Retina (tissue), 1 donor: ENCODE measurements at regions not wholly inside any gene's neighbourhood (a gene's known extent, or its start where the extent isn't known, plus 50 kb on each side); places are given as distances from the start of the nearest gene placed in this dataset.
A peak's percentile ranks its signal among the peaks of the same experiment; 100 is the strongest.

ENCODE experiments used
- DNase-seq: peaks from one replicate; pipeline ENCODE4 v3.0.0-alpha.2; 2016

GRCh38 chr13:44156294-44156658, 217.3 kb upstream of the SERP2 start:
- no peak for DNase-seq

DNA sequence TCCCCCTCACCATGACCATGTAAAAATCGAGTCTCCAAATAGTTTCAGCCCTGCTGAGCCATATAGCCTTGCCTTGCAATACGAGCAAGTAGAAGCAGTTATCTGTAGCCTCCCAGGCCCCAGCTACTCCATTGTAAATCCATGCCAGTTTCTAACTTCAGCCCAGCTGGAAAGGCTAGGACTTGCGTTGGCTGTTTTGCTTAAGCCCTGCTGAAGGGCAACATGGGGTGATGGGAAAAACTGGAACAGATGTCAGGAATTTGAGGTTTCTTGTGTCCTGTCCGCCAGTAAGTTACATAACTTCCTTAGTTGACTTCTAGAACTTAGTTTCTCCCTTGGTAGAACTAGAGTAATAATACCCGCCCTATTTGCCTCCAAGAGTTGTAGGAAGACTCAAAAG, 216.0 kb upstream of the SERP2 start:
- no peak for DNase-seq

DNA sequence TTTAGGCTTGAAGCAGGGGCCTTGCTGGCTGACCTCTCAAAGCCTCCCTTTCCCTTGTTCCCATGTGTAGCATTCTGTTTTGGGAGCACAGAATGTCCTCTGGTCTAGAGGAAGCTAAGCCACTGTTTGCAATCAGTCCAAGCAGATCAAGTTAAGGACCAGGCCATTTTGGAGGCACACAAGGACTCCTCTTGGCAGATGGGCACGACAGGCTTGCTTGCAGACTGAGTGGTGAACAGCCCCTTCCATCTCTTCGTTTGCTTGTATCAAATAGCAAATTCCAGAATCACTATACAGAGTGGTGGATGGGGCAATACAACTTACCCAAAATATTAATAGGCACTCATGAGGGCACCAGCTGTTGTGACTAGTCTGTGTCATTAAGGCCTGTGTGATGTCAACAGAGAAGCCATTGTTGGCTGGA, 215.5 kb upstream of the SERP2 start:
- DNase-seq: no peak

GRCh38 chr13:44158881-44159632, 214.6 kb upstream of the SERP2 start:
- no peak for DNase-seq

GRCh38 chr13:44159633-44160279, 213.9 kb upstream of the SERP2 start:
- DNase-seq: no peak

DNA sequence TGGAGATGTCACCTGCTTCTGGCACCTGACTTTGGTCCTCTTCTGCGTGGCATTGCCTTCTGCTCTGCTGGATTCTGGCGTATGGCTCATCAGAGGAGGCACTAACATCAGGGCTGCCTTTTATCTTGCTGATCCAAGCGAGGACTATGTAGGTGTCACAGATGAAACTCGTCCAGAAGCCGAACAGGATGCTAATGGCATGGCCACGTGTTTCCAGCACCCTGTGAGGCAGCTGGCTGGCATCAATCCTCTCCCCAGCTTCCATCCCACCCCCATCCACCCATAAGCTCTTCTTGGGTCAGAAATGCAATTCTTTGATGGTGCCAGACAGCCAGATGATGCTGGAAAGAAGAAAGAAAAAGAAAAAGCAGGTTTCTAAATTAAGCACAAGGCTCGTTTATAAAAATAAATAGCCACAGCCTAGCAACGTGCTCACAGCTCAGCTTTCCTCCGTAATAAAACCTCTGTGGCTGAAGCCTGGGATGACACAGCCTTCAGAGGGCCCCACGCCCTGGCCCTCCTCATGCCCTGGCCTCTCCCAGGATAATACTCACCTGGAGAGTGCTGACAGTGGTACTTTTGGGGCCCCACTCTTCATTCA, 212.9 kb upstream of the SERP2 start:
- no peak for DNase-seq

DNA sequence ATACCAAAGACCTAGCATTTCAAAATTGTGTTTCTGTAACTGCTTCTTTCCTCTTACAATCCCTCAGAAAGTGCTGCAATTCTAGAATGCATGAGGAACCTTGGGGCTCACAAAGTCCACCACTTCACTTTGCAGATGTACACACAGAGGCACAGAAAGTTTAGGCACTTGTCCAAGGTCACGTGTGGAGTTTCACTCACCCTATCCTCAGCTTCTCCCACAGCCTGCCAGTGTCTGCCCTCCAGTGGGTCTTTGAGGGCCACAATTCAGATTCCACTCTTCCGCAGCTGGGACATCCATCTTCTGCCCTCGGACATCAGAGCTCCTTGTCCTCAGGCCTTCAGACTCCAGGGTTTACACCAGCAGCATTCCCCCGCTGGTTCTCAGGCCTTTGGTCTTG, 210.5 kb upstream of the SERP2 start:
- DNase-seq: no peak

DNA sequence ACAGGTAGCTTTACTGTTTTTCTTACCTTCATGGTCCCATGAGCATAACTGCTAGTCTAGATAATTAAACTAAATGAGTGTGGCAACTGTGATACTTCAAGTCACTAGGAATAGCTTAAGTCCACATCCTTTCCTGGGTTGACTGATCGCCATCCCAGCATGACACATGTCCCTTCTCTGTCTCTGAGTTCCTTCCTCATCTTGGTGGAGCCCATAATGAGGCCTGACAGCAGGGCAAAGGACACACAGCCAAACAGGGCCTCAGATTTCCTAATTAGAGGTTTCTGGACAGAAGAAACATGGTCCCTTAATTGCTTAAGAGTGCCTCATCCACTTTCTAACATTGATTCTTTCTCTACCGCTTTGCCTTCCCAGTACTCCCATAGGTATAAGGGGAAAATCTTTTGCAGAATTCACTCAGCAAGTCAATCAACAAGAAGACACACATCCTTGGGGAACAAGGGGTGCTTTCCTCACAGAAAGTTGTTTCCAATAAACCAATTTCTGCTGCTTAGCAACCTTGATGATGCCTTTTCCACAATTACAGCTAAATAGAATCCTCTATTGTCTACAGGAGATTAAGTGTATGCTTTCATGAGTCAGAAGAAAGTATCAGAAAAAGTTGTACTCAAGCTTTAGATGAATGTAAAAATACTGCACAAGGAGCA, 208.3 kb upstream of the SERP2 start:
- DNase-seq: peak; percentile 73

DNA sequence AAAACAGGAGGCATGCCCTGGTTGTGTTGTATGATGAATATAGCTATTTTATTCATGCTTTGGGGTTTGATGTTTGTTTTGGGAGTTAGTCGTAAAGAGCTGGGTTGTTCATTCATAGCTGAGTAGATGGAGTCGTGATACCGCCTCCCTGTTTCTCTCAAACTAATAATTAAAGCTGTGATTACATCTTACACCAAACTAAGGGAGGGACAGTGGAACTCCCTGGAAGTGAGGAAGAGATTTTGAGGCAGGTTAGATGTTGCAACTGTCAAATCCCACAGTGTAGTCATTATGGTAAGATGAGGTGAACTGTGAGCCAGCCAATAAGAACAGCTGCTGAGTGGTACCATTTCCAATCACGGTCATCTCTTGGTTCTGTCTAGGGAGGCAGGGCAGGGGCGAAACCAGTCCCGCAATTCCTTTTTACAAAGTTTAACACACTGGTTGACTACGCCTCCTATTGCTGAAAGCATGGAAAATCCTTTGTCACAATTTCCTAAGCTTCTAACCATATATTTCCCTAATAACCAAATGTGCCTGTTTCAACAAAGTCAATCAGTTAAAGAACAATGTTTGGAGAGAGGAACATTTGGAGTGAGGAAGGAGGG, 207.6 kb upstream of the SERP2 start:
- no peak for DNase-seq

DNA sequence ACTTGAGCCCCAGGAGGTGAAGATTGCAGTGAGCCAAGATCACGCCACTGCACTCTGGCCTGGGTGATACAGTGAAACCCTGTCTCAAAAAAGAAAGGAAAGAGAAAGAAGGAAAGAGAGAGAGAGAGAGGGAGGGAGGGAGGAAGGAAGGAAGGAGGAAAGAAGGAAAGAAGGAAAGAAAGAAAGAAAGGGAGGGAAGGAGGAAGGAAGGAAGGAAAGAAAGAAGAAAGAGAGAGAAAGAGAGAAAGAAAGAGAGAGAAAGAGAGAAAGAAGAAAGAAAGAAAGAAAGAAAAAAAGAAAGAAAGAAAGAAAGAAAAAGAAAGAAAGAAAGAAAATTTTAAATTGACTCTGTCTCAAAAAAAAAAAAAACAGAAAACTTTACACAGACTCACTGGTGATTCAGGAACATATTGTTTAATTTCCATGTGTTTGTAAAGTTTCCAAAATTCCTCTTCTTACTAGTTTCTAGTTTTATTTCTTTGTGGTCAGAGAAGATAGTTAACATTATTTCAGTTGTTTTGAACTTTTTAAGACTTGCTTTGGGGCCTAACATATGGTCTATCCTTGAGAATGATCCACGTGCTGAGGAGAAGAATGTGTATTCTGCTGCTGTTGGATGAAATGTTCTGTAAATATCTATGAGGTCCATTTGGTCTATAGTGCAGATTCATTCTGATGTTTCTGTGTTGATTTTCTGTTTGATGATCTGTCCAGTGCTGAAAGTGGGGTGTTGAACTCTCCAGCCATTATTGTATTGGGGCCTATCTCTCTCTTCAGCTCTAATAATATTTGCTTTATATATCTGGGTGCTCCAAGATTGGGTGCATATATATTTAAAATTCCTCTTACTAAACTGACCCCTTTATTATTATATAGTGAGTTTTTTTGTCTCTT, 204.4 kb upstream of the SERP2 start:
- no peak for DNase-seq

GRCh38 chr13:44170731-44171130, 202.9 kb upstream of the SERP2 start:
- DNase-seq: no peak

- DNase-seq: no peak
Observed at GRCh38 chr13:44171156-44171555, 202.5 kb upstream of the SERP2 start.

DNA sequence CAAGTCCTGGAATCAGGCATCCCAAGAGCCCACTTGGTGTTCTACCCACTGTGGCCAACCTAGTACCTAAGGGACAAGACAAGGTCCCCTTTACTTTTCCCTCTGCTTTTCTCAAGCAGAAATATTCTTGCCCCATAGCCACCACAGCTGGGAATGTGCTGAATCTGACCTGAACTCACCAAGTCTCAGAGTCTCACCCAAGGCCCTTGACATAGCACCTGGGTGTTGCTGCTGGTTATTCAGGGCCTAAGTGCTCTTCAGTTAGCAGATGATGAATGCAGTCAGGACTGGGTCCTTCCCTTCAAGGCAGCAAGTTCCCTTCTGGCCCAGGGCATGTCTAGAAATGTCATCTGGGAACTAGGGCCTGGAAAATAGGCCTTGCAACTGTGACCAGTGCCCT, 201.8 kb upstream of the SERP2 start:
- DNase-seq: no peak

DNA sequence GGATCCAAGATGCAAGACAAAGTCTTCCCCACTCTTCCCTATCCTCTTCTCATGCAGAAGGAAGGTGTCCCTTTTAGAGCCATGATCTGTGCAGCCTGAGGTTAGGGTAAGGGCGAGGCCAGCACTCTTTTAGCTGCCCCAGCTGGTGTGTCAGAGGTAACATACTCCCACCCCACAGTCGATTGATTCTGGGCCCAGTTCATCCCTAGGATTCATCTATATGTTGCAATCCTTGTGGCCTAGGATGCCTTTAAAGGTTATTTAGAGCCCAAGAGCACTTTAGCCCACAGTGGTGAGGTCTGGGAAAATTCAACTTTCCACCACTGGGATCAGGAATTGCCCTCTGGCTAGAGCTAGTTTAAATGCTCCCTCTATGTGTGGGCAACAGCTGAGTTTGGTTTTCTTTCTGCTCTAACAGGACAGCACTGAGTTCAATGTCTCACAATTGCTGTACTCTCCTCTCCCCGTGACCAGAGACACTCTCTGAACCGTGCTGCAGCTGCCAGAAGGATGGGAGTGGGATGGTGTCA, 201.3 kb upstream of the SERP2 start:
- DNase-seq: no peak

GRCh38 chr13:44174769-44175425, 198.7 kb upstream of the SERP2 start:
- DNase-seq: no peak

DNA sequence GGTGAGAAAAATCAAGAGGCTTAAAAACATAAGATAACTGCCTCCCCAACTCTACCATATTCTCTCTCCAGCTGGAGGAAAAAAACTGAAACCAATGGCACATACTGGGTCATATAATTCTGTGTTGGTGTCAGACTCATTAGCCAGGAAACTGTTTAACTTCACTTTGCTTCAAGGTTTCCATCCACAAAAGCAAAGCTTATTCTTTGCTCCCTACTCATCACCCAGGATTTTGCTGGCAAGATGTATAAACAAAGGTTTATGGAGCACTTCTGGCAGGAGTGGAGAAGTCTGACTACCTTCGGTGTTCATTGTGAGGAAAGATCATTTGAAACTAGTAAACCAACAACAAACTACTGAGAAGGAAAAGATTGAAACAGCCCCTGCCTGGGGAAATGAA, 197.5 kb upstream of the SERP2 start:
- no peak for DNase-seq

DNA sequence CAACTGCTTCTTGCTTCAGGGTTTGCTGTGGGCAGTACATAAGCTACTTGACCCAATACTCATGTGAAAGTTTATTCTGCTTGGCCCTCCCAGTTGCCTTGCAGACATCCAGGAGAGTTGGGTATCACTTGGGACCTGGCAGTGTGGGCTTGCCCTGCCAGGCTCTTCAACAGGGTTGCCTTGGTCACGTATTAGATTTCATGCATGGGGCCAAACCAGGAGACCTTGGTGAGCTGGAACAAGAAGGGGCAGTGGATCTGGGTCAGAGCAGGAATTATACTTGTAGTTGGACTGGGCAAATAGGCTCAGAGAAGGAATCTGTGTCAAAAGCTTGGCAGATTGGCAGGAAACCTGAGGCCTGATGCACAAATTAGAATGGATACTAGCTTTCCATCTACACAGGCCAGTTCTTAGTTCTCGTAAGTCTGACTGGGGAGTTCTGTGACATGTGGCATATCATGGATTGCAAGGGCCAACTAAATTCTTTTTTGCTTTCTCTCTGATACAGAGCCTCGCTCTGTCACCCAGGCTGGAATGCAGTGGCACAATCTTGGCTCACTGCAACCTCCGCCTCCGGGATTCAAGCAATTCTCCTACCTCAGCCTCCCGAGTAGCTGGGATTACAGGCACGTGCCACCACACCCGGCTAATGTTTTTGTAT, 192.6 kb upstream of the SERP2 start:
- no peak for DNase-seq

GRCh38 chr13:44181931-44182330, 191.7 kb upstream of the SERP2 start:
- DNase-seq: no peak

DNA sequence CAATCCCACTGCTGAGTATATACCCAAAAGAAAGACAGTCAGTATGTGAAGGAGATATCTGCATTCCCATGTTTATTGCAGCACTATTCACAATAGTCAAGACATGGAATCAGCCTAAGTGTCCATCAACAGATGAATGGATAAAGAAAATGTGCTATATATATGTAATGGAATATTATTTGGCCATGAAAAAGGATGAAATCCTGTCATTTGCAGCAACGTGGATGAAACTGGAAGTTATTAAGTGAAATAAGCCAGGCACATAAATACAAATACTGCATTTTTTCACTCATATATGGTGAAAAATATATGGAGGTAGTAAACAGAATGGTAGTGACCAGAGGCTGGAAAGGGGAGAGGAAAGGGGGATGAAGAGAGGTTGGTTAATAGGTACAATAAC, 188.9 kb upstream of the SERP2 start:
- no peak for DNase-seq

DNA sequence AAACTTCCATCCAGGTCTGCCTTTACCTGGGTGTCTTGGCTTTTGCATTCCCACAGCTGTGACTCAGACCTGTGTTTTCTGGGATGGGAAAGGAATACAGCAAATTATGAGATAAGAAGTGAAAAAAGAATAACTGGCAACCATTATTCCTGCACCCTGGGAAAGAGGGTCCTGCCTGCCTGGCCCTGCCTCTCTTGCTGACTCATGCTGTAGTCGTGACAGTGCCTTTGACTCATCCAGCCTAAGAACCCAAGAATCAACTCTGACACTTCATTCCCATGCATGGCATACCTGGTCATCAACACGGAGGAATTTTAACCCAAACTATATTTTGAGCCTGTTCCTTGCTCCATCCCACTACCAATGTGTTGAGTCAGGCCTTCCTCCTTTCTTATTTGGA, 185.4 kb upstream of the SERP2 start:
- DNase-seq: no peak

GRCh38 chr13:44189085-44189484, 184.5 kb upstream of the SERP2 start:
- DNase-seq: no peak
